DND-41 (cell line): ENCODE measurements at regions not wholly inside any gene's neighbourhood (a gene's known extent, or its start where the extent isn't known, plus 50 kb on each side); places are given as distances from the start of the nearest gene placed in this dataset.

Experiments
- CTCF ChIP-seq: IDR thresholded peaks from 2 replicates; pipeline ENCODE4 v1.5.1; 2012; ENCODE audit warnings: borderline replicate concordance, low read length, moderate library complexity, mild to moderate bottlenecking; ENCODE audit not compliant: poor library complexity, severe bottlenecking; ENCODE audit errors: extremely low read depth
- EZH2 ChIP-seq: IDR thresholded peaks from 3 replicates; pipeline ENCODE4 v1.6.1; 2012; ENCODE audit warnings: borderline replicate concordance, low read depth, mild to moderate bottlenecking, moderate library complexity, low read length, inconsistent platforms; ENCODE audit not compliant: severe bottlenecking

- no peak for TF ChIP-seq CTCF
- TF ChIP-seq EZH2: no peak
Observed at GRCh38 chr3:187899246-187899645, 154.0 kb upstream of the BCL6 start.
